GM18511 (cell line): ENCODE measurements at regions not wholly inside any gene's neighbourhood (a gene's known extent, or its start where the extent isn't known, plus 50 kb on each side); places are given as distances from the start of the nearest gene placed in this dataset.
"Not testable (repeated sequence)": the region's sequence is repeated elsewhere in the genome, so short reads cannot be mapped to it uniquely, and the experiment has no call there.

ENCODE experiments used
- ATAC-seq: cut with Tn5 transposase; IDR thresholded peaks from one replicate; pipeline ENCODE4 v1.9.1; 2021; ENCODE audit warnings: mild to moderate bottlenecking, moderate library complexity; ENCODE audit not compliant: unreplicated experiment

DNA sequence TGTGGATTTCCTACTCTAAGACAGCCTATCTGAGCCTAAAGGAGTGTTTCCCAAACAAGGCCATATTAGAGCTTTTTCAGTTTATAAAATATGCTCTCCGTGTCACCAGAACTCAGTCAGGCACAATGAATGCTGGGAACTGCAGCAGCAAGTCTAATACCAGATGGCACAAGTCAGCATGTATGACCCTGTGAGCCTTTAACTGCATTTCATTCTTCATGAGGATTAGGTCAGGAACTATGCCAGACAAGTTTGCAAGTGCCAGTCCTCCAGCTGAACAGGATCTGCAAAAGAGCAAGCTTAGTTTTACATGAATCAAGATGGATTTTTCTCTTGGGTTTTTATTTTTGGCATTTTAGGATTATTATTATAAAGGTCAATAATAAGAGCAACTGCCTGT is 66.7 kb upstream of the SAMD5 start:
- ATAC-seq, result no peak

GRCh38 chr6:147447835-147448611 is 60.5 kb upstream of the SAMD5 start:
- ATAC-seq, result peak; percentile 54

DNA sequence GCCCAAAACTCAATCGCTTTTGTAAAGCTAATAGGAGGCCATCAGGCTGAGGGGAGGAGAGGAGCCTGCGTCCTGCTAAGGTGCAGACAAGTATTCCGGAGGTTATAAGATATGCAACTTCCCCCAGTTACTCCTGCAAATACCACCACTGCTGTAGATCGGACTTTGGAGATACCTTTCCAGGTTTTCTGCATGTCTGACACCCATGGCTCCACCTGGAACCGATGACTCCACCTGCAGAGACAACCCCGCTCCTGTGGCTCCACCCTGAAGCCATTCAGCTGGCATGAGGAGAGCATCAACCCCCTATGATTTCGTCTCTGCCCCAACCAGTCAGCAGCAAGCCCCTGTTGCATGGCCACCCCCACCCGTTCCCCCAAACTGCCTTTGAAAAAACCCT is 59.7 kb upstream of the SAMD5 start:
- ATAC-seq, result no peak

- ATAC-seq, result no peak
Measured at GRCh38 chr6:147449405-147450161, 58.9 kb upstream of the SAMD5 start.

- ATAC-seq, result no peak
Measured at GRCh38 chr6:147453361-147453760, 55.1 kb upstream of the SAMD5 start.

DNA sequence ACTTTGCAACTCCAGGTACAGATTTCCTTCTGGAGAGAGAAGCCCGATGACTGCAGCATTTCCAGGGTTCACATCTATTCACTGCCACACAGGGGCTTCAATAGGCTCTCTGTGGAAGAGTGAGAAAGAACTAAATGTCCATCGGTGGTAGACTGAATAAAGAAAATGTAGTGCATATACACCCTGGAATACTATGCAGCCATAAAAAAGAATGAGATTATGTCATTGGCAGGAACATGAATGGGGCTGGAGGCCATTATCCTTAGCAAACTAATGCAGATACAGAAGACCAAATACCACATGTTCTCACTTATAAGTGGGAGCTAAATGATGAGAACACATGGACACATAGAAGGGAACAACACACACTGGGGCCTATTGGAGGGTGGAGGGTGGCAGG is 53.6 kb upstream of the SAMD5 start:
- ATAC-seq, result not testable (repeated sequence)
